Left lung (tissue), 4 donors: ENCODE measurements at regions not wholly inside any gene's neighbourhood (a gene's known extent, or its start where the extent isn't known, plus 50 kb on each side); places are given as distances from the start of the nearest gene placed in this dataset.
"Not testable (repeated sequence)": the region's sequence is repeated elsewhere in the genome, so short reads cannot be mapped to it uniquely, and the experiment has no call there.

Experiments used
- ATAC-seq: fragments of 200-7000 bp; cut with Tn5 transposase; one replicate; pipeline ENCODE4 v1.9.1; 2020; ENCODE audit warnings: moderate library complexity
- DNase-seq, 4 donors: peaks; one replicate each; pipeline ENCODE4 v3.0.0-alpha.2; 2013 to 2020
- H3K27ac ChIP-seq, 2 donors: fragments of 200-600 bp; sonication (generic) in 1 of 2; one replicate each; pipeline versions ENCODE4 v1.5.0 to v1.8.0; 2020 to 2021
- H3K27me3 ChIP-seq, 2 donors: fragments of 200-600 bp; sonication (generic) in 1 of 2; one replicate each; pipeline versions ENCODE4 v1.5.0 to v1.8.0; 2020 to 2021
- H3K36me3 ChIP-seq, 2 donors: fragments of 200-600 bp; sonication (generic) in 1 of 2; one replicate each; pipeline versions ENCODE4 v1.5.0 to v1.8.0; 2020 to 2021
- H3K4me1 ChIP-seq, 2 donors: fragments of 200-600 bp; one replicate each; pipeline ENCODE4 v1.8.0; 2021
- H3K4me3 ChIP-seq, 2 donors: fragments of 200-600 bp; sonication (generic) in 1 of 2; one replicate each; pipeline versions ENCODE4 v1.5.0 to v1.8.0; 2020 to 2021; ENCODE audit warnings: mild to moderate bottlenecking in 1 of 2
- H3K9me3 ChIP-seq, 2 donors: fragments of 200-600 bp; sonication (generic) in 1 of 2; one replicate each; pipeline versions ENCODE4 v1.5.0 to v1.8.0; 2020 to 2021
- intact Hi-C, 2 donors: fragments of 100-400 bp; cut with DNase I; formaldehyde crosslinking; loops; one replicate each; pipeline versions ENCODE4 v1.11.2 to v1.14.2; 2022
- TF ChIP-seq, protein P1 (sequence below), 2 donors: fragments of 200-600 bp; sonication (generic) in 1 of 2; IDR thresholded peaks; one replicate each; pipeline versions ENCODE4 v1.5.0 to v1.8.0; 2021; ENCODE audit warnings: antibody characterized with exemption in 2 of 2
- donor health status: DM: no; HTN: yes; CAD: no.
- donor health status: DM: no; HTN: no; CAD: no.

DNA sequence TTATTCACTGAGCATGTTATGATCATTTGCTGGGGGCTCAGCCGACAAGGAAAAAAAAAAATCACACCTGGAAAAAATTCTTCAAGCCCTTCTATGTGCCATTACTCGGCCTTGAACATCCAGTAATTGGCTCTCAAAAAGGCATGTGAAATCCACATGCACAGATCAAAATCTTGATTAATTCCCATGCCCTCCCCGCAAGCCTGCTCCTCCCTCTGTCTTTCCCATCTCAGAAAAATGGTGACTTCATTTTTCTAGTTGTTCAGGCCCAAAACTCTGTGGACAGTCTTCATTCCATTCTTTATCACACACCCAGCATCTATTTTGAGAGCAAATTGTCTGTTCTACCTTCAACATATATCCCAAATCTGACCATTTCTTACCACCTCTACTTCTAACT, 91.2 kb upstream of the FRMD4A start:
- Histone ChIP-seq H3K9me3 (no peaks in the 10 kb centered on the region), H3K27ac (no peak overlapping the region), H3K4me3 (no peak overlapping the region), H3K36me3 (no peaks in the 10 kb centered on the region), H3K4me1 (no peaks in the 10 kb centered on the region), H3K27me3 (no peaks in the 10 kb centered on the region)
- TF ChIP-seq, protein P1, sequence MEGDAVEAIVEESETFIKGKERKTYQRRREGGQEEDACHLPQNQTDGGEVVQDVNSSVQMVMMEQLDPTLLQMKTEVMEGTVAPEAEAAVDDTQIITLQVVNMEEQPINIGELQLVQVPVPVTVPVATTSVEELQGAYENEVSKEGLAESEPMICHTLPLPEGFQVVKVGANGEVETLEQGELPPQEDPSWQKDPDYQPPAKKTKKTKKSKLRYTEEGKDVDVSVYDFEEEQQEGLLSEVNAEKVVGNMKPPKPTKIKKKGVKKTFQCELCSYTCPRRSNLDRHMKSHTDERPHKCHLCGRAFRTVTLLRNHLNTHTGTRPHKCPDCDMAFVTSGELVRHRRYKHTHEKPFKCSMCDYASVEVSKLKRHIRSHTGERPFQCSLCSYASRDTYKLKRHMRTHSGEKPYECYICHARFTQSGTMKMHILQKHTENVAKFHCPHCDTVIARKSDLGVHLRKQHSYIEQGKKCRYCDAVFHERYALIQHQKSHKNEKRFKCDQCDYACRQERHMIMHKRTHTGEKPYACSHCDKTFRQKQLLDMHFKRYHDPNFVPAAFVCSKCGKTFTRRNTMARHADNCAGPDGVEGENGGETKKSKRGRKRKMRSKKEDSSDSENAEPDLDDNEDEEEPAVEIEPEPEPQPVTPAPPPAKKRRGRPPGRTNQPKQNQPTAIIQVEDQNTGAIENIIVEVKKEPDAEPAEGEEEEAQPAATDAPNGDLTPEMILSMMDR (IDR thresholded peaks at IDR 0.05) = no peak
- DNase-seq = no peak
- no peak for ATAC-seq
- intact Hi-C loops = no loop called here

DNA sequence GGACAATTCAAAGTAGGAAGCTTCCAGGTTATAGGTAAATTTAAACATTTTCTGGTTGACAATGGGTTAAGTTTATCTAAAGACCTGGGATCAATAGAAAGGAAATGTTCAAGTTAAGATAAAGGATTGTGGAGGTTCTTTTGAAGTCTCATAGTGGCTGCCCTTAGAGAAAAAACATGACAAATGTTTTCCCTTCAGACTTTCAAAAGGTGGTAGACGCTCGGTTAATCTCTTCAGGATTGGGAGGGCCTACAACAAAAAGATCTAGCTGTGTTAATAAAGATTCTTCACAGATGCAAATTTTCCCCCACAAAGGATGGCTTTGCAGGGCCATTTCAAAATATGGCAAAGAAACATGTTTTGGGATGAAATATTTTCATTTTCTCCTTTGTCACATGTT, 86.6 kb upstream of the FRMD4A start:
- H3K36me3 ChIP-seq, H3K4me1 ChIP-seq, H3K4me3 ChIP-seq, intact Hi-C loops, H3K27ac ChIP-seq, DNase-seq, ATAC-seq, H3K9me3 ChIP-seq: not testable (repeated sequence)
- peaks cover 0 to 20% of the 10 kb centered on the region in 2 donors for H3K27me3 ChIP-seq

DNA sequence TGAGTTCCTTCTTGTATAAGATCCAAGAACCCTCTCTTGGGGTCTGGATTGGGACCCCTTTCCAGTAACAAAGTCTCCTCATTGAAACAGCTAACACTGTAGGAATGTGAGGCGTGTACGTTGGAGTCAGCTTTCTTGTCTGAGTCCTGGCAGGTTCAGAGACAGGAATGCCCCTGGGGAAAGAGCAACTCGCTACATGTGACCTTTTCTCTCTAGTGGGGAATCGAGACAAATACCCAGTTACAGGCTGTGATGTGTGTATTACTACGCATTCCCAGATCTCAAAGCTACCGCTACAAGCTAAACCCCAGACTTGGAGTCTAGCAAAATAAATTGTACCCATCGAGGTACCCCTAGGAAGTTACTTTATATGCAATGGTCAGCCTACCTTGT, 85.6 kb upstream of the FRMD4A start:
- DNase-seq = no peak
- H3K4me1 ChIP-seq = no peaks in the 10 kb centered on the region
- no peak overlapping the region for H3K4me3 ChIP-seq
- no peak overlapping the region for H3K27ac ChIP-seq
- intact Hi-C loops = no loop called here
- H3K36me3 ChIP-seq = no peaks in the 10 kb centered on the region
- ATAC-seq = no peak
- H3K27me3 ChIP-seq = peaks cover 0 to 20% of the 10 kb centered on the region in 2 donors
- no peaks in the 10 kb centered on the region for H3K9me3 ChIP-seq
- TF ChIP-seq, protein P1 (IDR thresholded peaks at IDR 0.05) = no peak

DNA sequence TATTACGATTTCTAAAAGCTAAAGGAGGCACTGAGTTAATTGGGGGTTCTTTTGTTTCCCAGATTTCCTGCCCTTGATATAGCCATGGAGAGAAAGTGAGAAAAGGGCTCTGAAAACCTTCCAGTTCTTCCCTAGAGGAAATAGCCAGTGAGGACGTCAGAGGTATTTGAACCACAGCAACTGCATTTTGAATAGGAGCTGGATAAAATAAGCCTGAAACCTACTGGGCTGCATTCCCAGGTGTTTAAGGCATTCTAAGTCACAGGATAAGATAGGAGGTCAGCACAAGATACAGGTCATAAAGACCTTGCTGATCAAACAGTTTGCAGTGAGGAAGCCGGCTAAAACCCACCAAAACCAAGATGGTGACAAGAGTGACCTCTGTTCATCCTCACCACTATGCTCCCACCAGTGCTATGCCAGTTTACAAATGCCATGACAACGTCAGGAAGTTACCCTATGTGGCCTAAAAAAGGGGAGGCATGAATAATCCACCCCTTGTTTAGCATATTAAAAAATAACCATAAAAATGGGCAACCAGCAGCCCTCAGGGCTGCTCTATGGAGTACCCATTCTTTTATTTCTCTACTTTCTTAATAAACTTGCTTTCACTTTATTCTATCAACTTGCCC, 85.1 kb upstream of the FRMD4A start:
- Histone ChIP-seq H3K27ac (no peak overlapping the region), H3K9me3 (no peaks in the 10 kb centered on the region), H3K27me3 (peaks cover 0 to 20% of the 10 kb centered on the region in 2 donors), H3K36me3 (no peaks in the 10 kb centered on the region), H3K4me3 (no peak overlapping the region), H3K4me1 (no peaks in the 10 kb centered on the region)
- intact Hi-C loops = no loop called here
- ATAC-seq (no peak), DNase-seq (no peak)
- TF ChIP-seq, protein P1 (IDR thresholded peaks at IDR 0.05) = no peak

DNA sequence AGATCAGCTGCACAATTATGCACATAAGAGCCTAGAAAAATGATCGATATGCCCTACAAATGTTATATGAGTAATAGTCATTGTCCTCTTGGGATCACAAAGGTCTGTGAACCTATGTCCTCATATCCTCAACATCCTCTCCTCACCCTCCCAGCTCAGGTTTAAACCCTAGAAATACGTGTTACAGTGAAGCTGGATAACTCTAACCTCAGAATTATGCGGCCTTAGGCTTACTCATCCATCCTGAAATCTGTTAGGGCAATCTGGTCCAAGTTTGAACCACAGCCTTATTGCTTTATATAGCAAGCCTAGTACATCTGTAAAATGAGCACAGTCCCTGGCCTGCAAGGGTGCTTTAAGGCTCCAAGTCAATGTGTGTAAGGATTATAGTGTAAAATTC, 84.2 kb upstream of the FRMD4A start:
- TF ChIP-seq, protein P1 (IDR thresholded peaks at IDR 0.05) = no peak
- intact Hi-C loops = no loop called here

DNA sequence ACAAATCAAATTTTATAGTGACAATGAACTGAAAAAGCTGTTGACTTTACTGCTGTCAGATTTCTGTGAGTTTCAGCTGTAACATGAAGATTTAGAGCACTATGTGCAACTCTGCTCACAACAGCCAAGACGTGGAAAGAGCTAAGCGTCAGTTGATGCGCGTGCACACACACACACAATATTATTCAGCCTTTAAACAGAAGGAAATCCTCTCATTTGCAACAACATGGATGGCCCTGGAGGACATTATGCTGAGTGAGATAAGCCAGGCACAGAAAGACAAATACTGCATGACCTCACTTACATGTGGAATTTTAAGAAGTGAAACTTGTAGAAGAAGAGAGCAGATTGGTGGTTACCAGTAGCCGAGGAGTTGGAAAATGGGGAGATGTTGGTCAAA, 82.8 kb upstream of the FRMD4A start:
- peak in 1 of 4 donors; percentile 12 for DNase-seq

More for the DNA sequence above, 84.2 kb upstream of the FRMD4A start:
- Histone ChIP-seq H3K27me3 (peaks cover 0 to 20% of the 10 kb centered on the region in 2 donors), H3K4me3 (no peak overlapping the region), H3K36me3 (no peaks in the 10 kb centered on the region), H3K9me3 (no peaks in the 10 kb centered on the region), H3K4me1 (no peaks in the 10 kb centered on the region), H3K27ac (no peak overlapping the region)
- ATAC-seq (no peak), DNase-seq (no peak)

More for the DNA sequence above, 82.8 kb upstream of the FRMD4A start:
- intact Hi-C loops = no loop called here
- Histone ChIP-seq H3K36me3 (no peaks in the 10 kb centered on the region), H3K9me3 (no peaks in the 10 kb centered on the region), H3K27me3 (peaks cover 0 to 20% of the 10 kb centered on the region in 2 donors), H3K4me1 (no peaks in the 10 kb centered on the region), H3K27ac (no peak overlapping the region), H3K4me3 (no peak overlapping the region)
- TF ChIP-seq, protein P1 (IDR thresholded peaks at IDR 0.05) = no peak
- ATAC-seq = no peak
